ENCODE measurements at regions not wholly inside any gene's neighbourhood (a gene's known extent, or its start where the extent isn't known, plus 50 kb on each side); places are given as distances from the start of the nearest gene placed in this dataset.
"Not testable (repeated sequence)": the region's sequence is repeated elsewhere in the genome, so short reads cannot be mapped to it uniquely, and the experiment has no call there.

GRCh38 chr21:9697751-9698150 lies 823.6 kb upstream of the TPTE start:
- DNase-seq, result not testable (repeated sequence)

GRCh38 chr21:9705016-9705415 lies 816.4 kb upstream of the TPTE start:
- DNase-seq, result not testable (repeated sequence)

- not testable (repeated sequence) for DNase-seq
Measured at GRCh38 chr21:9705455-9705854, 815.9 kb upstream of the TPTE start.

- not testable (repeated sequence) for DNase-seq
Measured at GRCh38 chr21:9724542-9724941, 796.8 kb upstream of the TPTE start.

- not testable (repeated sequence) for DNase-seq
Measured at GRCh38 chr21:9727187-9727586, 794.2 kb upstream of the TPTE start.

- not testable (repeated sequence) for DNase-seq
Measured at GRCh38 chr21:9728219-9728992, 793.0 kb upstream of the TPTE start.

- no peak for DNase-seq
Measured at GRCh38 chr21:9730866-9731265, 790.5 kb upstream of the TPTE start.

- not testable (repeated sequence) for DNase-seq
Measured at GRCh38 chr21:9731317-9731716, 790.1 kb upstream of the TPTE start.

- not testable (repeated sequence) for DNase-seq
Measured at GRCh38 chr21:9732605-9733004, 788.8 kb upstream of the TPTE start.

GRCh38 chr21:9733761-9734558 lies 787.4 kb upstream of the TPTE start:
- not testable (repeated sequence) for DNase-seq

GRCh38 chr21:9735421-9735961 lies 785.9 kb upstream of the TPTE start:
- no peak for DNase-seq

GRCh38 chr21:9737301-9737700 lies 784.1 kb upstream of the TPTE start:
- DNase-seq, result not testable (repeated sequence)

- not testable (repeated sequence) for DNase-seq
Measured at GRCh38 chr21:9737871-9738515, 783.4 kb upstream of the TPTE start.

GRCh38 chr21:9738527-9738926 lies 782.9 kb upstream of the TPTE start:
- DNase-seq, result no peak

GRCh38 chr21:9739240-9739639 lies 782.1 kb upstream of the TPTE start:
- no peak for DNase-seq

- DNase-seq, result not testable (repeated sequence)
Measured at GRCh38 chr21:9740177-9740941, 781.0 kb upstream of the TPTE start.

- not testable (repeated sequence) for DNase-seq
Measured at GRCh38 chr21:9740991-9741742, 780.2 kb upstream of the TPTE start.

GRCh38 chr21:9743566-9743965 lies 777.8 kb upstream of the TPTE start:
- not testable (repeated sequence) for DNase-seq

GRCh38 chr21:9744166-9744565 lies 777.2 kb upstream of the TPTE start:
- not testable (repeated sequence) for DNase-seq

GRCh38 chr21:9744593-9744992 lies 776.8 kb upstream of the TPTE start:
- DNase-seq, result not testable (repeated sequence)

GRCh38 chr21:9745457-9746108 lies 775.8 kb upstream of the TPTE start:
- not testable (repeated sequence) for DNase-seq

Measured in activated naive CD4-positive, alpha-beta T cell treated with anti-CD3 and anti-CD28 coated beads, Interleukin-2, amount 50 U/mL, for 16 hours (primary cell).